HG03521 (cell line): ENCODE measurements at regions not wholly inside any gene's neighbourhood (a gene's known extent, or its start where the extent isn't known, plus 50 kb on each side); places are given as distances from the start of the nearest gene placed in this dataset.

Source experiments
- ATAC-seq: cut with Tn5 transposase; IDR thresholded peaks from one replicate; pipeline ENCODE4 v1.9.1; 2021; ENCODE audit warnings: mild to moderate bottlenecking, moderate library complexity; ENCODE audit not compliant: unreplicated experiment

DNA sequence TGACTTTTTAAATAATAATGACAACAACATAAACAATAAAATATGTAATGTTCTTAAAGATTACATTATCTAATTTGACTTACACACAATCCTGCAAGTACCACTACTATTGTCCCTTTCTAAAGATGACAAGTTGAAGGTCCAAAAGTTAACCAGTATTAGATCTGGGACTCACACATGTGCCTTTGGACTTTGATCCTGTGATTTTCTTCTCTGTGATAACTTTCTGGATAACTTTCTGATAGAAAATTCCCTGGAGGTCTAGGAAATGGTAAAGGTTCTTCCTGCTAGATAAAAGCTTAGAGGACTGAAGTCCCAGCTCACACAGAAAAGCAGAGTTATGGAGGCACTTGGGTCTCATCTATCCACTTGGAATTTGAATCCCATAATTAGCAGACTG is 311.9 kb upstream of the KLHL29 start:
- no peak for ATAC-seq

DNA sequence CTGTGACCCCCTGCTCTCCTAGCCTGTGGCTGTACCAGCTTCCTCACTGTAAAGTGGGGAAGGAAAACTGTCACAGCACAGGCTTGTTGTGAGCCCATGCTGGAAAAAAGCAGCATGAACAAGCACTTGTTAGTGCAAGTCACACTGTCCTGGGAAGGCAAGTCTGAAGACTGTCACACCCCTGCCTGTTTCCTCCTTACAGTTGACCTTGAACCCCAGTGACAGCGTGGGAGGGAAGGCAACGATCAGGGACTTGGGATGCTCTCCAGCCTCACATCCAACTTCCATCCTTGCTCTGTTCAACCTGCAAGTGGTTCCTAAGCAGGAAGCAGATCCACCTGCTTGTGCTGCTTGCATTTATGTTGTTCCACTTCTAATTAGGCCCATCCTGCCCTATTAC is 311.3 kb upstream of the KLHL29 start:
- no peak for ATAC-seq

GRCh38 chr2:23077596-23077995 is 307.4 kb upstream of the KLHL29 start:
- no peak for ATAC-seq

- ATAC-seq = no peak
These were observed 306.1 kb upstream of the KLHL29 start for GRCh38 chr2:23078784-23079434.

DNA sequence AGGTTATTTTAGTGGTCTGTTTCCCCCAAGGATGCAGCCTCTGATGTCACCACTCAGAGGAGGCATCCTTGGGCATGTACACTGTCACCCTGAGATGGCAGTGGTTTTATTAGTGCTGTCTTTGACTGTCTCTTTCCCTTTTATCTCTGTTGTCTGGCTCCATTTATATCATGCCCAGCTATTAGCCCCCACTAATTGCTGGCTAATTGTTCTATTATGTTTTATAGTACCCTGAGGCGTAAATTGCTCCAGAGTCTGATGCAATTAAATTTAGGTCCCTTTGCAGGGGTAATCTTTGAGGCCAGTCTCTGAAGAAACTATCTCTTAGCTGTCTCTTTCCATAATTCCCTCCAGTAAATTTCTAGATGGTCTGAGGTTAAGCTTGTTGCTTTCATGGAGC is 301.0 kb upstream of the KLHL29 start:
- ATAC-seq = no peak

GRCh38 chr2:23091019-23091418 is 294.0 kb upstream of the KLHL29 start:
- no peak for ATAC-seq

DNA sequence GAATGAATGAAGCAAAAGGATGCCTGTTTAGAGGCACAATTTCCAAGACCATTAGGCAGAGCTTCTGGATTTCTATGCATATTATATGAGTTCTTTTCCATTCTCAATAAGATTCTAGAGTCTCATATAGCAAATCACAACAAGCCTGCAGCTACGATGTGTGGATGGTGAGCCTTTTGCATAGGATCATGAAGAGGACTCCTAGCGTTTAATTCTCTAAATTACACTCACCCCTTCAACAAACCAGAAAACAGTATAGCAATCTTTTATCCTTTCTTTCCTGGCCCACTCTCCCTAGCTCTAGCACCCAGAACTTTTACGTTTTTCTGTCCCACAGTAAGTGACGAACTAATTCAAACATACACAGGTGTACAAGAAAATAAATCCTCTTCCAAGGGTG is 293.1 kb upstream of the KLHL29 start:
- ATAC-seq = no peak

DNA sequence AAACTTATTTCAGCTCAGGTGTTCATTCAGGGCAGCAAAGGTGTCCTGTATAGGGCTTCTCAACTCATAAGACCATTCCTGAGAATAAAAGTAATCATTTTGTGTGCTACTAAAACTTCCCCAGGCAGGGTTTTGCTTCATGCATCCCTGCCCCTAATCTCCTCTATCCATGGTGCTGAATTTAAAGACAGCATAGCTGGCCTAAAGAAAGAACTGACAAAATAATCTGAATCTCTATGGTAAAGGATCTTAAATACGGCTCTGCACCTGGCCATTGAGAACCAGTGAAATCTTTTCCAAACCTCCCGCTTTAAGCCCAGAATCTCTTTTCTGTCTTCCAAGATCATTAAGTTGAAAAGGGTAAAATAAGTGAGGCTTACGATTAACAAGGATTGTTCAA is 292.1 kb upstream of the KLHL29 start:
- no peak for ATAC-seq

DNA sequence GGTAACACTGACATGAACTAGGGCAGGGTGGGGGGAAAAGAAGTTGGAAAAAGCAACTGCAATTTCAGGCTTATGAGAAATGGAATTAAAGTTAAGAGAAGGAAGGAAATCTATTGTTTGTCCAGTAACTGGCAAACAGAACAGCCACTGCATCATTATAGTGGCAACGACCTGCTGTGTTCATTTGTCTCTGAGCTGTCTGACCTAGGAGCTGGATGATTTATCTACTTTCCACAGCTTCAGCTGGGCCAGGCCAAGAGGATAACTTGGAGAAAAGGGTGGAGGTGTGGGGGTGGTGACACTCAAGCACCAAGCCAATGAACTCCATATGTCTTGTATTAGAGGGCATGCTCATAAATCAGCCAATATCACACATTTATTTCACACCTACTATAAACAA is 291.5 kb upstream of the KLHL29 start:
- no peak for ATAC-seq

- ATAC-seq = no peak
These were observed 287.9 kb upstream of the KLHL29 start for GRCh38 chr2:23096906-23097602.

- ATAC-seq = no peak
These were observed 284.6 kb upstream of the KLHL29 start for GRCh38 chr2:23100406-23100805.

- no peak for ATAC-seq
These were observed 278.7 kb upstream of the KLHL29 start for GRCh38 chr2:23106242-23106785.

DNA sequence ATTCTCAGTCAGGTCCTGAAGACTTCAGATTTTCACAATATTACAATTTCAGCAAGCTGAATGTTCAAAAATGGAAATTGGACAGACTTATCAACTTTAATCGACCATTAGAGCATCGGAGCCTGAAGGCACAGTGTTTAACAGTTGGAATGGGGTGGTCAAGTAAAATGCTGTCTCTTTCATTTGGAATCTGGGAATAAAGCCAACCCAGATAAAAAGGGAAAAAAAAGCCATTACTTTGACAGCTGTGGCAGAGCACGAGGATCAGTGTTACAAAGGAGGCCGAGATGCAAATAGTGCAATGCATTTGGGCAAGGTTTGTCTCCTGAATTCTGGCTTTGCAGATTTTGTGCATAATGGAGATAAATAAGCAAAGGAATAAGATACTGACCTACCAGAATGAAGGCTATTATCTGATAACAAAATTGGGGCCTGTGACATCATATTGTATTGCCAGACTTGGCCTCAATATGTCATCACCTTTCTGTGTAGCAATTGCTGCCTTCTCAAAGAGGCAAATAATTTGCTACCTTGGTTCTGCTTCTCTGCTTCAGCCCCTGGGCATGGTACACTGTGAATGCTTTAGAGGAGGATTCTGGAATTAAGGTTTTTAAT is 277.5 kb upstream of the KLHL29 start:
- ATAC-seq = no peak

DNA sequence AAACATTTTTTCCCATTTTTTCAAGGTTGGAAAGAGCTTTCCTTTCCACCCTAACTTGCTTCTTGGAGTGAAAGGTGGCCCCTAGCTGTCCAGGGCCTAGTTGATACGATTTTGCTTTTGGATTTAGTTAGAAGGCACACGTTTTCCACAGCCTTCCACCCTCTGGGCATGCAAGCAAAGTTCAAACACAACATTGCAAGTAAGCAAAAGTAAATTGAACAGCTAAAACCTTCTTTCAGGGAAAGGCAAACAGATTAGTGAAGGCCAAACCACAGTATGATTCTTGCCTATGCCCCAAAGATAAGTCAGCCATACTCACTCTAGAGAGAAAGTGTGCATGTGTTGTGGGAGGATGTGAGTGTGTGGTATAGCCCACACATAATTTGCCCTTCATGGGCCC is 273.7 kb upstream of the KLHL29 start:
- ATAC-seq = no peak

GRCh38 chr2:23112517-23112916 is 272.5 kb upstream of the KLHL29 start:
- no peak for ATAC-seq

- ATAC-seq = no peak
These were observed 270.7 kb upstream of the KLHL29 start for GRCh38 chr2:23114299-23114698.

DNA sequence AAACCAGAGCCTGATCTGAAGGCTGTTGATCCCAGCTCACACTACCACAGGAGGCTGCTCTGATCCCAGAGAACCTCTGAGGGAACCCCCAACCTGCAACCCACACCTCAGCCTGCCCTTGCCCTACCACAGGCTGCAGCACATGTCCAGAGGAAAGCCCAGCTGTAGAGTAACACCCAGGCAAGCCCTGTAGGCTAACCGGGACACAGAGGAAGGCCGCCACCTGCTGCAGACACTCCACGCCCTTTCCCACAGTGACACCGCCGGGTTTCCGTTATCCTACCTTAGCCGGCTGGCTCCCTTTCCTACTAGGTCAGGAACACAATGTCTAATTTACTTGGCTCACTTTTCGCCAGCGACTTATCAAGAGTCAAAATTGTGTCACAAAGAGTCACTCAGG is 266.7 kb upstream of the KLHL29 start:
- ATAC-seq = no peak

- ATAC-seq = no peak
These were observed 266.1 kb upstream of the KLHL29 start for GRCh38 chr2:23118894-23119293.

- ATAC-seq = no peak
These were observed 264.8 kb upstream of the KLHL29 start for GRCh38 chr2:23120161-23120560.

DNA sequence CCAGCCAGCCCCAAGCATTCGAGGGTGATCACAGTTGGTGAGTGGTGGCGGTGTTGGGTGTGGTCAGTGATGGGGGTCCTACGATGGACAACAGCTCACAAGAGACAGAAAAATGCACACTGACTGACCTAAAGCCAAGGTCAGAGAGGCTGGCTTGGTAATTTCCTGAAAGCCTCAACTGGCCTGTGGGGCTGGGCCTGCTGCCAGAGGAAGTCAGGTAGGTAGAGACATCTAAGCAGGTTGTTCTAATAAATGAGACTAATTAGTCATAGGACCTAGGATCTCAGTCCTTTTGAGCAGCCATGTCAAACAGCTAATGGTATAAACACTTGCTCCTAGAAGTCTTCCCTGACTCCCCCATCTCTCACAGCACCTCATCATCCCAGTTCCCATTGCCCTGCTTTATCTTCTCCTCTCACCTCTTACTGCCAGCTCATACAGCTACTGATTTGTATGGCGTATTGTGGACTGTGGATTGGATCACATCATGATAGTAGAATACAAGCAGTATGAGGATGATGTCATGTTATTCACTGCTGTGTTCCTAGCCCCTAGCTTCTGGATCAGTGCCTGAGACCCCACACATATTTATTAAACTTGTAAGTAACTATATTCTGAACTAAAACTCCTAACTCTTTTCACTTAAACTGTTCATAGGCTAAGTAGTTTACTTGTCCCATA is 262.9 kb upstream of the KLHL29 start:
- ATAC-seq = no peak

DNA sequence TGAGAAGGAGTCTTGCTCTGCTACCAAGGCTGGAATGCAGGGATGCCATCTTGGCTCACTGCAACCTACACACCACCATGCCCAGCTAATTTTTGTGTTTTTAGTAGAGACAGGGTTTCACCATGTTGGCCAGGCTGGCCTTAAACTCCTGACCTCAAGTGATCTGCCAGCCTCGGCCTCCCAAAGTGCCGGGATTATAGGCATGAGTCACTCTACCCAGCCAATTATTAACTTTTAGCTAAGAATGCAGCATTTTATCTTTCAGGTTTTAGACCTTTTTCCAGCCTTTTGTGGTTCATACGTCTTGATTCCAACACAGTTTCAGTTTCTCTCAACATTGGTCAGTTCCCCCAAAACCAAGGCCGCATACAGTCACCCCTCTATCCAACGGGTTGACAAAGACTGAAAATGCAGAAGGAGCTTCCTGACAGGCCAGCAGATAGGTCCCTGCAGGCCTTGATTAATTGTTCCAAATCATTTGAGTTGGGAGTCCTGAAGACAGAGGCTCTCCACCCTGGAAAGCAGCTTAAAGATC is 262.2 kb upstream of the KLHL29 start:
- ATAC-seq = no peak
